Breast epithelium (tissue), 3 donors: ENCODE measurements at regions not wholly inside any gene's neighbourhood (a gene's known extent, or its start where the extent isn't known, plus 50 kb on each side); places are given as distances from the start of the nearest gene placed in this dataset.

Experiments used
- CTCF ChIP-seq, 3 donors: fragments of 450-650 bp; IDR thresholded peaks; one replicate each; pipeline ENCODE4 v1.5.1; 2016 to 2017; ENCODE audit warnings: antibody characterized with exemption in 3 of 3, mild to moderate bottlenecking in 3 of 3, moderate library complexity in 3 of 3
- POLR2A ChIP-seq: fragments of 450-650 bp; IDR thresholded peaks from one replicate; pipeline ENCODE4 v1.6.1; 2016; ENCODE audit warnings: antibody characterized with exemption, mild to moderate bottlenecking, moderate library complexity

GRCh38 chr4:184913356-184914143 lies 87.8 kb upstream of the ACSL1 start:
- TF ChIP-seq CTCF (IDR thresholded peaks at IDR 0.05) (no peak), POLR2A (no peak)
